Osteoblast (primary cell): ENCODE measurements at regions not wholly inside any gene's neighbourhood (a gene's known extent, or its start where the extent isn't known, plus 50 kb on each side); places are given as distances from the start of the nearest gene placed in this dataset.

Source experiments
- DNase-seq: peaks from one replicate; pipeline ENCODE4 v3.0.0; 2011; ENCODE audit warnings: low spot score, mixed read lengths; ENCODE audit not compliant: insufficient read length; ENCODE audit errors: missing footprints
- H2AFZ ChIP-seq: 2 replicates; pipeline ENCODE4 v1.6.0; 2011; ENCODE audit warnings: mild to moderate bottlenecking, low read length
- H3K27ac ChIP-seq: 2 replicates; pipeline ENCODE4 v1.5.1; 2011; ENCODE audit warnings: mild to moderate bottlenecking, low read depth, low read length, moderate library complexity
- H3K27me3 ChIP-seq: 2 replicates; pipeline ENCODE4 v1.6.0; 2012; ENCODE audit warnings: mild to moderate bottlenecking, control low read depth, inconsistent platforms, low read length, moderate library complexity; ENCODE audit not compliant: insufficient read depth
- H3K36me3 ChIP-seq: 2 replicates; pipeline ENCODE4 v1.5.1; 2011; ENCODE audit warnings: mild to moderate bottlenecking, low read length, control low read depth, moderate library complexity; ENCODE audit not compliant: insufficient read depth
- H3K4me1 ChIP-seq: 2 replicates; pipeline ENCODE4 v1.5.1; 2011; ENCODE audit warnings: mild to moderate bottlenecking, low read length, control low read depth, moderate library complexity; ENCODE audit not compliant: insufficient read depth
- H3K4me2 ChIP-seq: 2 replicates; pipeline ENCODE4 v1.6.0; 2011; ENCODE audit warnings: mild to moderate bottlenecking, low read length; ENCODE audit not compliant: insufficient read depth
- H3K4me3 ChIP-seq: fragments of 200-600 bp; sonication (generic); 3 replicates; pipeline ENCODE4 v1.5.1; 2012; ENCODE audit warnings: mild to moderate bottlenecking, low read length, inconsistent platforms; ENCODE audit not compliant: insufficient read depth
- H3K79me2 ChIP-seq: 2 replicates; pipeline ENCODE4 v1.6.0; 2012; ENCODE audit warnings: mild to moderate bottlenecking, low read length, control low read depth, inconsistent platforms; ENCODE audit not compliant: insufficient read depth
- H3K9me3 ChIP-seq: 2 replicates; pipeline ENCODE4 v1.5.1; 2011; ENCODE audit warnings: low read depth, low read length, control low read depth
- H4K20me1 ChIP-seq: 2 replicates; pipeline ENCODE4 v1.6.0; 2012; ENCODE audit warnings: mild to moderate bottlenecking, low read length, control low read depth; ENCODE audit not compliant: insufficient read depth
- CTCF ChIP-seq: IDR thresholded peaks from 2 replicates; pipeline ENCODE4 v1.5.1; 2011; ENCODE audit warnings: mild to moderate bottlenecking, low read depth, low read length, moderate library complexity; ENCODE audit errors: extremely low read depth

GRCh38 chr4:24065974-24066373 is 176.1 kb upstream of the PPARGC1A start:
- no peak overlapping the region for H3K4me2 ChIP-seq
- no peaks in the 10 kb centered on the region for H3K79me2 ChIP-seq
- H3K27ac ChIP-seq = no peak overlapping the region
- DNase-seq = no peak
- no peak overlapping the region for H3K4me3 ChIP-seq
- no peaks in the 10 kb centered on the region for H3K27me3 ChIP-seq
- H3K9me3 ChIP-seq = no peaks in the 10 kb centered on the region
- TF ChIP-seq CTCF = no peak
- H2AFZ ChIP-seq = no peak overlapping the region
- H3K4me1 ChIP-seq = peaks cover 6% of the 10 kb centered on the region
- no peaks in the 10 kb centered on the region for H3K36me3 ChIP-seq
- no peaks in the 10 kb centered on the region for H4K20me1 ChIP-seq

DNA sequence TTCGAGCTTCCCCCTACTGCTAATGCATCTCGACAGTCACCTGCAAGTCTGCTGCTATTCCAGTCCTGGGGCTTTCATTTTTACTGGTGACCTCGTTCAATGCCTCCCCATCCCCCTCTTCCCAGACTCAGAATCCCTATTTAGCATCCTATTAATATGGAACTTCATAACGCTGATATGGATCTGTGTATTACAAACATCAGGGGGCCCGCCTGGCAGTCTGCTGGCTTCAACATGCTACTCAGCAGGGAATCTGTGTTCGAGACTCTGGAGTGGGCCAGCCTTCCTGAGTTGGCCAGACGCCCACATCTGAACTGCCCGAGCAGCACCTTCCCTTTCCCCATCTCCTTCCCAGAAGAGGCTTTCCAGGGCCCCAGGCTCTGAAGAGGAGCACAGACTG is 173.9 kb upstream of the PPARGC1A start:
- TF ChIP-seq CTCF = no peak
- Histone ChIP-seq H3K27me3 (no peaks in the 10 kb centered on the region), H3K4me1 (peaks cover 3% of the 10 kb centered on the region), H3K36me3 (no peaks in the 10 kb centered on the region), H2AFZ (no peak overlapping the region), H4K20me1 (no peaks in the 10 kb centered on the region), H3K4me3 (no peak overlapping the region), H3K4me2 (no peak overlapping the region), H3K9me3 (no peaks in the 10 kb centered on the region), H3K27ac (no peak overlapping the region), H3K79me2 (no peaks in the 10 kb centered on the region)
- no peak for DNase-seq

GRCh38 chr4:24060932-24061331 is 171.1 kb upstream of the PPARGC1A start:
- H3K4me2 ChIP-seq = no peak overlapping the region
- no peak overlapping the region for H2AFZ ChIP-seq
- no peaks in the 10 kb centered on the region for H3K27me3 ChIP-seq
- no peak overlapping the region for H3K27ac ChIP-seq
- no peak for DNase-seq
- TF ChIP-seq CTCF = no peak
- no peaks in the 10 kb centered on the region for H3K4me1 ChIP-seq
- no peak overlapping the region for H3K4me3 ChIP-seq
- no peaks in the 10 kb centered on the region for H3K79me2 ChIP-seq
- H4K20me1 ChIP-seq = no peaks in the 10 kb centered on the region
- H3K36me3 ChIP-seq = no peaks in the 10 kb centered on the region
- H3K9me3 ChIP-seq = no peaks in the 10 kb centered on the region

GRCh38 chr4:24059839-24060238 is 170.0 kb upstream of the PPARGC1A start:
- Histone ChIP-seq H3K79me2 (no peaks in the 10 kb centered on the region), H3K4me1 (no peaks in the 10 kb centered on the region), H2AFZ (peak overlapping the region; percentile 40), H3K27me3 (no peaks in the 10 kb centered on the region), H3K36me3 (no peaks in the 10 kb centered on the region), H3K4me2 (no peak overlapping the region), H3K27ac (no peak overlapping the region), H3K9me3 (no peaks in the 10 kb centered on the region), H4K20me1 (no peaks in the 10 kb centered on the region), H3K4me3 (no peak overlapping the region)
- TF ChIP-seq CTCF = no peak
- no peak for DNase-seq
